IMR-90 (cell line): ENCODE measurements at regions not wholly inside any gene's neighbourhood (a gene's known extent, or its start where the extent isn't known, plus 50 kb on each side); places are given as distances from the start of the nearest gene placed in this dataset.

Source experiments
- ATAC-seq: fragments of 200-7000 bp; cut with Tn5 transposase; 2 replicates; pipeline ENCODE4 v1.9.1; 2020; ENCODE audit warnings: low read depth, mild to moderate bottlenecking, moderate library complexity
- BruUV-seq: library from RNA; stranded (reverse); fragments of 400-500 nt; replicated peaks from 2 replicates; lab custom pipeline; 2021; lab: Mats Ljungman, UMichigan
- CTCF ChIA-PET: fragments of 300-600 bp; formaldehyde crosslinking; extraction: SDS; loops from one replicate; lab custom pipeline; 2021; ENCODE audit warnings: antibody characterized with exemption; lab: Yijun Ruan, JAX
- POLR2A ChIA-PET: fragments of 300-600 bp; sonication (Branson Sonifier 250); formaldehyde crosslinking; loops from one replicate; lab custom pipeline; 2022; ENCODE audit warnings: antibody characterized with exemption; ENCODE audit not compliant: unreplicated experiment; lab: Charles Lee
- DNase-seq: peaks from one replicate; pipeline ENCODE4 v3.0.0; 2013
- H2AFZ ChIP-seq: replicated peaks from 2 replicates; pipeline ENCODE3; 2013; ENCODE audit warnings: low read length, mild to moderate bottlenecking; ENCODE audit not compliant: poor library complexity
- H2AK5ac ChIP-seq: 2 replicates; pipeline ENCODE4 v1.6.1; 2013; ENCODE audit warnings: low read depth, low read length, inconsistent platforms
- H2AK9ac ChIP-seq: replicated peaks from 2 replicates; pipeline ENCODE3; 2013; ENCODE audit warnings: mild to moderate bottlenecking, low read depth, low read length, moderate library complexity; ENCODE audit not compliant: poor library complexity
- H2BK120ac ChIP-seq: 2 replicates; pipeline ENCODE4 v1.6.1; 2013; ENCODE audit warnings: low read depth, low read length, inconsistent platforms
- H2BK15ac ChIP-seq: 3 replicates; pipeline ENCODE4 v1.6.1; 2013; ENCODE audit warnings: low read depth, low read length, inconsistent platforms
- H2BK20ac ChIP-seq: 2 replicates; pipeline ENCODE4 v1.6.1; 2013; ENCODE audit warnings: low read depth, mild to moderate bottlenecking, inconsistent platforms, low read length, moderate library complexity
- H2BK5ac ChIP-seq: 2 replicates; pipeline ENCODE4 v1.6.1; 2013; ENCODE audit warnings: mild to moderate bottlenecking, low read depth, low read length, inconsistent platforms; ENCODE audit not compliant: poor library complexity, severe bottlenecking
- H3K14ac ChIP-seq: replicated peaks from 2 replicates; pipeline ENCODE4 v1.6.1; 2013; ENCODE audit warnings: low read depth, low read length, inconsistent platforms
- H3K18ac ChIP-seq: 2 replicates; pipeline ENCODE4 v1.6.1; 2013; ENCODE audit warnings: low read depth, low read length, control low read depth
- H3K23ac ChIP-seq: 2 replicates; pipeline ENCODE4 v1.6.1; 2013; ENCODE audit warnings: low read depth, low read length, inconsistent platforms
- H3K27ac ChIP-seq: 2 replicates; pipeline ENCODE4 v1.5.1; 2013; ENCODE audit warnings: mild to moderate bottlenecking, control low read depth, low read length; ENCODE audit not compliant: insufficient read depth
- H3K27me3 ChIP-seq: 2 replicates; pipeline ENCODE4 v1.6.1; 2013; ENCODE audit warnings: low read length; ENCODE audit not compliant: control insufficient read depth, insufficient read depth
- H3K36me3 ChIP-seq: 2 replicates; pipeline ENCODE4 v1.6.1; 2013; ENCODE audit warnings: low read length, mixed read lengths; ENCODE audit not compliant: control insufficient read depth, insufficient read depth
- H3K4ac ChIP-seq: 2 replicates; pipeline ENCODE4 v1.6.1; 2013; ENCODE audit warnings: low read depth, low read length, inconsistent platforms
- H3K4me1 ChIP-seq: 2 replicates; pipeline ENCODE4 v1.6.1; 2013; ENCODE audit warnings: low read length, mixed read lengths; ENCODE audit not compliant: control insufficient read depth, insufficient read depth
- H3K4me2 ChIP-seq: 2 replicates; pipeline ENCODE4 v1.6.1; 2013; ENCODE audit warnings: low read depth, mild to moderate bottlenecking, control low read depth, low read length, moderate library complexity
- H3K4me3 ChIP-seq: 2 replicates; pipeline ENCODE4 v1.5.1; 2013; ENCODE audit warnings: low read depth, mild to moderate bottlenecking, control low read depth, low read length, moderate library complexity; ENCODE audit not compliant: insufficient read depth
- H3K56ac ChIP-seq: 2 replicates; pipeline ENCODE4 v1.6.1; 2013; ENCODE audit warnings: low read length, inconsistent platforms; ENCODE audit not compliant: insufficient read depth; ENCODE audit errors: extremely low read depth
- H3K79me1 ChIP-seq, 2 experiments: 2 replicates each; pipeline ENCODE4 v1.6.1; 2013; ENCODE audit warnings: low read length in 2 of 2, inconsistent platforms in 1 of 2, low read depth in 1 of 2
- H3K9ac ChIP-seq: 2 replicates; pipeline ENCODE4 v1.6.1; 2013; ENCODE audit warnings: low read depth, low read length, control low read depth
- H3K9me1 ChIP-seq: 2 replicates; pipeline ENCODE4 v1.6.1; 2013; ENCODE audit warnings: low read length, inconsistent platforms; ENCODE audit not compliant: insufficient read depth
- H3K9me3 ChIP-seq: 2 replicates; pipeline ENCODE4 v1.6.1; 2013; ENCODE audit warnings: low read length; ENCODE audit not compliant: control insufficient read depth, insufficient read depth
- H4K20me1 ChIP-seq: 2 replicates; pipeline ENCODE4 v1.6.1; 2013; ENCODE audit warnings: low read length, inconsistent platforms; ENCODE audit not compliant: insufficient read depth
- H4K5ac ChIP-seq: 2 replicates; pipeline ENCODE4 v1.6.1; 2013; ENCODE audit warnings: mild to moderate bottlenecking, low read depth, low read length, control low read depth
- H4K8ac ChIP-seq, 2 experiments: 2 replicates each; pipeline ENCODE4 v1.6.1; 2013; ENCODE audit warnings: low read depth in 2 of 2, low read length in 2 of 2, control low read depth in 1 of 2, inconsistent platforms in 1 of 2
- H4K91ac ChIP-seq: 2 replicates; pipeline ENCODE4 v1.6.1; 2013; ENCODE audit warnings: low read depth, low read length, inconsistent platforms; ENCODE audit not compliant: insufficient read depth
- MAZ ChIP-seq: IDR thresholded peaks from 2 replicates; pipeline ENCODE4 v1.6.1; 2012; ENCODE audit warnings: low read depth, mild to moderate bottlenecking, low read length, improper control_type of control experiment, moderate library complexity, borderline replicate concordance
- MXI1 ChIP-seq: IDR thresholded peaks from 2 replicates; pipeline ENCODE4 v1.6.1; 2012; ENCODE audit warnings: low read depth, mild to moderate bottlenecking, low read length, moderate library complexity, borderline replicate concordance
- NFE2L2 ChIP-seq: fragments of 150-350 bp; IDR thresholded peaks from 2 replicates; pipeline ENCODE4 v1.6.1; 2016; ENCODE audit warnings: low read depth, mild to moderate bottlenecking, low read length
- SMC3 ChIP-seq: fragments of 150-350 bp; IDR thresholded peaks from 2 replicates; pipeline ENCODE4 v1.6.1; 2016; ENCODE audit warnings: low read depth, mild to moderate bottlenecking, antibody characterized with exemption, low read length, moderate library complexity
- WGBS, 2 experiments: methylation state at CpG; one replicate each; pipeline versions ENCODE4 v1.1.5 to v1.1.7; 2013; ENCODE audit warnings: missing lambda C conversion rate in 2 of 2; ENCODE audit not compliant: insufficient read length in 1 of 2; ENCODE audit errors: extremely low coverage in 2 of 2; 5-methylcytosine and 5-hydroxymethylcytosine counted together
- dilution Hi-C: fragments of 300-500 bp; cut with HindIII; formaldehyde crosslinking; loops from one replicate; pipeline ENCODE4 v1.14.3; 2018; ENCODE audit warnings: low sequenced_read_pairs; ENCODE audit not compliant: unreplicated experiment
- in situ Hi-C: fragments of 300-500 bp; cut with MboI; formaldehyde crosslinking; loops from 3 replicates; pipeline ENCODE4 v1.14.3; 2019; ENCODE audit warnings: low sequenced_read_pairs, inconsistent platforms, mixed read lengths
- intact Hi-C: fragments of 100-400 bp; cut with micrococcal nuclease; formaldehyde crosslinking; loops from 2 replicates; pipeline ENCODE4 v1.10.0; 2022
- TF ChIP-seq, protein P1 (sequence below): fragments of 150-350 bp; IDR thresholded peaks from 2 replicates; pipeline ENCODE4 v1.6.1; 2016; ENCODE audit warnings: low read depth, mild to moderate bottlenecking, low read length, moderate library complexity, borderline replicate concordance

DNA sequence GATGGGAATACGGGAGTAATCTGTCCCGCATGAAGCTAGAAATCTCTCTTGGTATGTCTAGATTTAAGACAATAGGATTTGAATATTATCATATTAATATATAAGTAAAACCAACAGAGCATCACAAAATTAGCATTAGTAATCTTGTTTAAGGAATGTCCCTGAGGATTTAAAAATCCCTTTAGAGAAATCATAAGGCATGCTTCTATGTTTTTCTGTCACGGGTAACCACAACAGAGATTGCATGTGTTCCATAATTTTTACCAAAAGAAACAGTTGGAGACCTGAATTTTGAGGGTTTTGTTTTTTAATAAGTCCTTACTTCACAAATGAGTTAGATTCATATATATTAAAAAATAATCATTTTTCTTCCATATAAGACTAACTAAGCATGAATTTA lies 146.8 kb downstream of the GJA1 start:
- TF ChIP-seq NFE2L2 (no peak), SMC3 (no peak), MAZ (no peak), MXI1 (no peak)
- TF ChIP-seq, protein P1, sequence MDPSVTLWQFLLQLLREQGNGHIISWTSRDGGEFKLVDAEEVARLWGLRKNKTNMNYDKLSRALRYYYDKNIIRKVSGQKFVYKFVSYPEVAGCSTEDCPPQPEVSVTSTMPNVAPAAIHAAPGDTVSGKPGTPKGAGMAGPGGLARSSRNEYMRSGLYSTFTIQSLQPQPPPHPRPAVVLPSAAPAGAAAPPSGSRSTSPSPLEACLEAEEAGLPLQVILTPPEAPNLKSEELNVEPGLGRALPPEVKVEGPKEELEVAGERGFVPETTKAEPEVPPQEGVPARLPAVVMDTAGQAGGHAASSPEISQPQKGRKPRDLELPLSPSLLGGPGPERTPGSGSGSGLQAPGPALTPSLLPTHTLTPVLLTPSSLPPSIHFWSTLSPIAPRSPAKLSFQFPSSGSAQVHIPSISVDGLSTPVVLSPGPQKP: no peak
- H2BK120ac ChIP-seq: no peak overlapping the region
- H2AK9ac ChIP-seq: no peak overlapping the region
- DNase-seq: no peak
- H4K20me1 ChIP-seq: no peaks in the 10 kb centered on the region
- ChIA-PET CTCF (interaction anchor here (0.6 kb wide), 1 partner anchor 348 kb away, joined by 3 read pairs; no protein-coding TSS in a partner anchor), POLR2A (no interaction called here)
- H4K5ac ChIP-seq: no peak overlapping the region
- H3K9ac ChIP-seq: no peak overlapping the region
- H3K18ac ChIP-seq: no peak overlapping the region
- ATAC-seq: no peak
- H3K4me1 ChIP-seq: peaks cover 5% of the 10 kb centered on the region; the same call in 1 of the 2 replicates
- no peaks in the 10 kb centered on the region for H3K9me3 ChIP-seq
- H2BK20ac ChIP-seq: no peak overlapping the region
- H3K36me3 ChIP-seq: no peaks in the 10 kb centered on the region
- H3K9me1 ChIP-seq: peaks cover 3% of the 10 kb centered on the region; the same call in 1 of the 2 replicates
- H2BK15ac ChIP-seq: no peak overlapping the region
- no peaks in the 10 kb centered on the region for H3K27me3 ChIP-seq
- no peak overlapping the region for H3K56ac ChIP-seq
- intact Hi-C loops (loop anchor here (10.0 kb wide), 1 partner anchor 453 kb away; no protein-coding TSS in a partner anchor), in situ Hi-C loops (no loop called here), dilution Hi-C loops (no loop called here)
- no peak overlapping the region for H3K4ac ChIP-seq
- H2AFZ ChIP-seq: no peak overlapping the region
- no peaks in the 10 kb centered on the region for H3K79me1 ChIP-seq
- no peak overlapping the region for H4K8ac ChIP-seq
- no peak overlapping the region for H3K14ac ChIP-seq
- no peak overlapping the region for H3K23ac ChIP-seq
- no peak overlapping the region for H2BK5ac ChIP-seq
- no TSS peak for BruUV-seq
- no peak overlapping the region for H2AK5ac ChIP-seq
- H3K27ac ChIP-seq: no peak overlapping the region
- no peak overlapping the region for H4K91ac ChIP-seq
- no peak overlapping the region for H3K4me3 ChIP-seq
- no peak overlapping the region for H3K4me2 ChIP-seq
- WGBS, 2 experiments: no CpG with 5 or more reads among the region's 3 CpGs
